C1 segment of cervical spinal cord (tissue), 14 donors: ENCODE measurements at regions not wholly inside any gene's neighbourhood (a gene's known extent, or its start where the extent isn't known, plus 50 kb on each side); places are given as distances from the start of the nearest gene placed in this dataset.

Source experiments
- DNase-seq, 14 donors: peaks; one replicate each; lab custom pipeline; 2025; lab: John Stamatoyannopoulos, UW

GRCh38 chr21:41653243-41653953 is 113.5 kb downstream of the RIPK4 start:
- no peak for DNase-seq

GRCh38 chr21:41651830-41652229 is 115.0 kb downstream of the RIPK4 start:
- no peak for DNase-seq

GRCh38 chr21:41651406-41651805 is 115.4 kb downstream of the RIPK4 start:
- DNase-seq, result no peak

- DNase-seq, result no peak
Observed at GRCh38 chr21:41650526-41651145, 116.2 kb downstream of the RIPK4 start.

- DNase-seq, result no peak
Observed at GRCh38 chr21:41648591-41649031, 118.2 kb downstream of the RIPK4 start.

GRCh38 chr21:41647806-41648561 is 118.9 kb downstream of the RIPK4 start:
- DNase-seq, result no peak

GRCh38 chr21:41643246-41643966 is 123.4 kb downstream of the RIPK4 start:
- DNase-seq, result no peak

GRCh38 chr21:41641821-41642701 is 124.8 kb downstream of the RIPK4 start:
- DNase-seq, result peak in 2 of 14 donors; percentile 67 to 72

- no peak for DNase-seq
Observed at GRCh38 chr21:41641510-41641815, 125.4 kb downstream of the RIPK4 start.

GRCh38 chr21:41640748-41641509 is 125.9 kb downstream of the RIPK4 start:
- no peak for DNase-seq

- DNase-seq, result no peak
Observed at GRCh38 chr21:41639766-41640165, 127.1 kb downstream of the RIPK4 start.

GRCh38 chr21:41639336-41639735 is 127.5 kb downstream of the RIPK4 start:
- DNase-seq, result no peak

- no peak for DNase-seq
Observed at GRCh38 chr21:41638201-41638790, 128.6 kb downstream of the RIPK4 start.

GRCh38 chr21:41636636-41637630 is 129.0 kb upstream of the TMPRSS2 start:
- DNase-seq, result no peak

GRCh38 chr21:41635874-41636273 is 127.9 kb upstream of the TMPRSS2 start:
- DNase-seq, result no peak

- DNase-seq, result no peak
Observed at GRCh38 chr21:41634858-41635257, 126.9 kb upstream of the TMPRSS2 start.

GRCh38 chr21:41634211-41634694 is 126.3 kb upstream of the TMPRSS2 start:
- DNase-seq, result no peak

- no peak for DNase-seq
Observed at GRCh38 chr21:41633627-41634026, 125.7 kb upstream of the TMPRSS2 start.
